ENCODE measurements at regions not wholly inside any gene's neighbourhood (a gene's known extent, or its start where the extent isn't known, plus 50 kb on each side); places are given as distances from the start of the nearest gene placed in this dataset.

DNA sequence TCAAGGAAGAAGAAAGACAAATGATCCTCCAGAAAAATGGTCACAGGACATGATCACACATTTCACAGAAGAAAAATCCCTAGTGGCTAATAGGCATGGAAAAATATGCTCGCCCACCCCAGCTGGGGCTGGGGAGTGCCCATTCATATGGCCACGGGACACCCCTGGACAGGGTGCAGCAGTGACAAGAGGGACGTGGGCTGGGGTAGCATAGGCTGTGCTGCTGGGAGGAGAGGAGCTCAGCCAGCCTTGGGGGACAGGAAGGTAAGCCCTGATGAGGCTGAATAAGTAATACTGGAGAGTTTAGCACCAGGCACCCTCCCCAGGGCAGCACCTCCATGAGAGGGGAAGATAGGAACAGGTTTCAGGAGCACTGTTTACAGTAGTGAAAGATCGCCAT is 254.9 kb upstream of the HS6ST1 start:
- no peak for TF ChIP-seq CTCF (IDR thresholded peaks at IDR 0.05; ENCODE audit: low read depth, low read length)
- no peak for TF ChIP-seq EZH2phosphoT487 (IDR thresholded peaks at IDR 0.05; ENCODE audit: low read depth)
- Histone ChIP-seq H3K36me3 (replicated peaks; ENCODE audit: low read depth, low read length) (no peaks in the 10 kb centered on the region), H3K79me2 (ENCODE audit: low read length) (no peaks in the 10 kb centered on the region), H3K4me1 (ENCODE audit: low read length) (no peaks in the 10 kb centered on the region), H3K27ac (ENCODE audit: low read length) (no peak overlapping the region), H4K20me1 (ENCODE audit: insufficient read depth, low read length) (no peaks in the 10 kb centered on the region), H3K9me3 (ENCODE audit: insufficient read depth, low read length) (no peaks in the 10 kb centered on the region), H3K27me3 (ENCODE audit: low read depth, low read length) (peaks cover 16% of the 10 kb centered on the region; the same call in 1 of the 2 replicates), H3K9ac (ENCODE audit: low read length) (no peak overlapping the region), H3K4me3 (ENCODE audit: low read length) (no peak overlapping the region), H3K4me2 (ENCODE audit: low read length) (no peak overlapping the region), H2AFZ (ENCODE audit: low read depth, low read length) (no peak overlapping the region)

GRCh38 chr2:128577141-128577930 is 258.7 kb upstream of the HS6ST1 start:
- no peak overlapping the region for H3K9ac ChIP-seq (ENCODE audit: low read length)
- H3K27me3 ChIP-seq (ENCODE audit: low read depth, low read length) = 0 out of 2 replicates have a peak, but pooled peaks cover 2% of the 10 kb centered on the region
- H3K4me3 ChIP-seq (ENCODE audit: low read length) = no peak overlapping the region
- H4K20me1 ChIP-seq (ENCODE audit: insufficient read depth, low read length) = no peaks in the 10 kb centered on the region
- no peaks in the 10 kb centered on the region for H3K9me3 ChIP-seq (ENCODE audit: insufficient read depth, low read length)
- no peak for TF ChIP-seq CTCF (IDR thresholded peaks at IDR 0.05; ENCODE audit: low read depth, low read length)
- no peak for TF ChIP-seq EZH2phosphoT487 (IDR thresholded peaks at IDR 0.05; ENCODE audit: low read depth)
- H3K4me1 ChIP-seq (ENCODE audit: low read length) = no peaks in the 10 kb centered on the region
- no peaks in the 10 kb centered on the region for H3K36me3 ChIP-seq (replicated peaks; ENCODE audit: low read depth, low read length)
- H2AFZ ChIP-seq (ENCODE audit: low read depth, low read length) = no peak overlapping the region
- H3K4me2 ChIP-seq (ENCODE audit: low read length) = no peak overlapping the region
- H3K27ac ChIP-seq (ENCODE audit: low read length) = no peak overlapping the region
- H3K79me2 ChIP-seq (ENCODE audit: low read length) = no peaks in the 10 kb centered on the region

DNA sequence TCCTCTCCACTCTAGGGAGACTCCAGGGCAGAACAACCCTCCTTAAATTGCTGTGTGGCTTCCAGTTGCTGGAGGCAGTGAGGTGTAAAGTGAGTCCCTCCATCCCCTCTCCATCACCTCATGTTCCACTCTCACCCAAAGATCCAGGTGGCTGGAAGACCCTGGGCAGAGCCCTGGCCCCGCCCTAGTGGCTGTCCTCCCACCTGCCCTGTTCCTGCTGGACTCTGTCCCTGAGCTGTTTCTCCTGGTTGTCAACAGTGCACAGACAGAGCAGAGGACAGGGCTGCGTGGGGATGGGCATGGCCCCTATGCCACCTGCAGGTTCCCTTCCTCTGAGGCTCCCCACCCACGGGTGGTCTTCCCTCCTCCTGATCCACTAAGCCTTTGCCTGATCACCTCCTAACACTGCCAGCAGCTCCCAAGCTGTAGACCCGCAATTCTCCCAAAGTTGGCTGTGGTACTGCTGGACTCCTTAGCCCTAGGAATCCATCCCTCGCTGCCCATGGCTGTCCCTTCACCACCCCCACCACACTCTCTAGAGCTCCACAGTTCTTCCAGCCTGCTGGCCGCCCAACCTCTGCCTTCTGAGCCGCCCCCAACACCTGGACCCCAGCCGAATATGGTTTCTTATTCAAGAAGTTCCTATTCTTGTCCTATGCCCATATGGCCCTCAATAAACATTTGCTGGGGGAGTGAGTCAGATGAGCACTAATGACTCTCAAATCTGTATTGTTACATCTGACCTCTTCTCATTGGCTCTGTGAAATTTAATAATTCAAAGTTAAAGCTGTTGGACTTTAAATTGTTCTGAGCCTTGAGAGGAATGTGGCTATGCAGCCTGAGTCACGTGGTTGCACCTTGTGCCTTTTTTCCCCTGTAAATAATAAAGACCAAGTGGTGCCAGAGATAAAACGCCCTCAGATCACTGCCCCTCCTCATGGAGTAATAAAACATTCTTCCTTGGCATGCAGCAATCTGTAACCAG is 260.0 kb upstream of the HS6ST1 start:
- H3K9me3 ChIP-seq (ENCODE audit: insufficient read depth, low read length) = no peaks in the 10 kb centered on the region
- H3K36me3 ChIP-seq (replicated peaks; ENCODE audit: low read depth, low read length) = no peaks in the 10 kb centered on the region
- H3K27ac ChIP-seq (ENCODE audit: low read length) = no peak overlapping the region
- H3K27me3 ChIP-seq (ENCODE audit: low read depth, low read length) = peaks cover 2% of the 10 kb centered on the region; the same call in 1 of the 2 replicates
- no peaks in the 10 kb centered on the region for H3K4me1 ChIP-seq (ENCODE audit: low read length)
- H3K9ac ChIP-seq (ENCODE audit: low read length) = no peak overlapping the region
- no peak overlapping the region for H3K4me2 ChIP-seq (ENCODE audit: low read length)
- no peak for TF ChIP-seq EZH2phosphoT487 (IDR thresholded peaks at IDR 0.05; ENCODE audit: low read depth)
- H4K20me1 ChIP-seq (ENCODE audit: insufficient read depth, low read length) = no peaks in the 10 kb centered on the region
- H3K79me2 ChIP-seq (ENCODE audit: low read length) = no peaks in the 10 kb centered on the region
- no peak overlapping the region for H2AFZ ChIP-seq (ENCODE audit: low read depth, low read length)
- H3K4me3 ChIP-seq (ENCODE audit: low read length) = no peak overlapping the region

- H4K20me1 ChIP-seq (ENCODE audit: insufficient read depth, low read length) = no peaks in the 10 kb centered on the region
- no peaks in the 10 kb centered on the region for H3K9me3 ChIP-seq (ENCODE audit: insufficient read depth, low read length)
- H3K9ac ChIP-seq (ENCODE audit: low read length) = no peak overlapping the region
- no peak overlapping the region for H3K4me2 ChIP-seq (ENCODE audit: low read length)
- no peaks in the 10 kb centered on the region for H3K36me3 ChIP-seq (replicated peaks; ENCODE audit: low read depth, low read length)
- no peaks in the 10 kb centered on the region for H3K4me1 ChIP-seq (ENCODE audit: low read length)
- no peak overlapping the region for H3K4me3 ChIP-seq (ENCODE audit: low read length)
- H2AFZ ChIP-seq (ENCODE audit: low read depth, low read length) = no peak overlapping the region
- TF ChIP-seq CTCF (IDR thresholded peaks at IDR 0.05; ENCODE audit: low read depth, low read length) (no peak), EZH2phosphoT487 (IDR thresholded peaks at IDR 0.05; ENCODE audit: low read depth) (no peak)
- no peaks in the 10 kb centered on the region for H3K79me2 ChIP-seq (ENCODE audit: low read length)
- H3K27ac ChIP-seq (ENCODE audit: low read length) = no peak overlapping the region
- H3K27me3 ChIP-seq (ENCODE audit: low read depth, low read length) = peaks cover 2% of the 10 kb centered on the region; the same call in 1 of the 2 replicates
Measured at GRCh38 chr2:128579825-128580224, 261.2 kb upstream of the HS6ST1 start.
